ENCODE measurements at regions not wholly inside any gene's neighbourhood (a gene's known extent, or its start where the extent isn't known, plus 50 kb on each side); places are given as distances from the start of the nearest gene placed in this dataset.

GRCh38 chr12:18878676-18879180 is 140.8 kb downstream of the CAPZA3 start:
- CTCF ChIA-PET, result no interaction called here
- H3K27me3 Mint-ChIP-seq, result no peaks in the 10 kb centered on the region

GRCh38 chr12:18882690-18883089 is 144.8 kb downstream of the CAPZA3 start:
- H3K36me3 ChIP-seq (replicated peaks in 1 of 2; ENCODE audit: control extremely low read depth in 1 of 2, control insufficient read depth in 1 of 2, extremely low read depth in 1 of 2, insufficient read depth in 2 of 2, low read length in 1 of 2), result no peaks in the 10 kb centered on the region
- DNase-seq, result no peak
- no peak overlapping the region for H3K9ac ChIP-seq (ENCODE audit: low read length)
- Mint-ChIP-seq H3K4me3 (no peak overlapping the region), H3K4me1 (no peaks in the 10 kb centered on the region), H3K27ac (no peak overlapping the region), H3K27me3 (no peaks in the 10 kb centered on the region), H3K9me3 (ENCODE audit: insufficient read depth) (no peaks in the 10 kb centered on the region)
- H2AFZ ChIP-seq (ENCODE audit: insufficient read depth, low read depth, low read length, poor library complexity, severe bottlenecking), result no peak overlapping the region
- ChIA-PET CTCF (interaction anchor here (1.0 kb wide), 1 partner anchor 15 kb away, joined by 3 read pairs; no protein-coding TSS in a partner anchor), POLR2A (no interaction called here)
- H3K4me3 ChIP-seq (ENCODE audit: control extremely low read depth in 1 of 5, extremely low read depth in 1 of 5, insufficient read depth in 1 of 5, low read depth in 2 of 5, low read length in 4 of 5), result no peak overlapping the region
- intact Hi-C loops (cut with micrococcal nuclease), result no loop called here
- H3K27me3 ChIP-seq (replicated peaks in 1 of 4; ENCODE audit: control extremely low read depth in 1 of 4, control insufficient read depth in 3 of 4, insufficient read depth in 4 of 4, low read length in 3 of 4), result no peaks in the 10 kb centered on the region
- no peak overlapping the region for H3K27ac ChIP-seq (ENCODE audit: low read length in 2 of 2)
- no peak for TF ChIP-seq CTCF (IDR thresholded peaks at IDR 0.05)
- TF ChIP-seq EZH2 (IDR thresholded peaks at IDR 0.05; ENCODE audit: borderline replicate concordance, insufficient read depth, low read depth, low read length, poor library complexity, severe bottlenecking), result no peak
- H3K4me1 ChIP-seq (ENCODE audit: control insufficient read depth in 2 of 2, insufficient read depth in 2 of 2, low read length in 2 of 2), result no peaks in the 10 kb centered on the region
- WGBS (ENCODE audit: insufficient coverage), result 70% methylated on average over 2 of the region's 5 CpGs
- H3K9me3 ChIP-seq (ENCODE audit: control extremely low read depth in 1 of 3, control insufficient read depth in 2 of 3, insufficient read depth in 1 of 3, low read length in 2 of 3), result no peaks in the 10 kb centered on the region
- H3K79me2 ChIP-seq (ENCODE audit: control insufficient read depth, insufficient read depth, low read length), result no peaks in the 10 kb centered on the region
- H4K20me1 ChIP-seq (ENCODE audit: control insufficient read depth, insufficient read depth, low read length, poor library complexity, severe bottlenecking), result no peaks in the 10 kb centered on the region
- H3K4me2 ChIP-seq (replicated peaks; ENCODE audit: low read depth, low read length, poor library complexity, severe bottlenecking), result no peak overlapping the region
- ATAC-seq (ENCODE audit: low read depth), result no peak

More at GRCh38 chr12:18878676-18879180, 140.8 kb downstream of the CAPZA3 start:
- no peaks in the 10 kb centered on the region for H3K9me3 ChIP-seq (ENCODE audit: control extremely low read depth in 1 of 3, control insufficient read depth in 2 of 3, insufficient read depth in 1 of 3, low read length in 2 of 3)
- Mint-ChIP-seq H3K27ac (no peak overlapping the region), H3K4me3 (no peak overlapping the region), H3K9me3 (ENCODE audit: insufficient read depth) (no peaks in the 10 kb centered on the region), H3K4me1 (no peaks in the 10 kb centered on the region)
- H3K27me3 ChIP-seq (replicated peaks in 1 of 4; ENCODE audit: control extremely low read depth in 1 of 4, control insufficient read depth in 3 of 4, insufficient read depth in 4 of 4, low read length in 3 of 4), result no peaks in the 10 kb centered on the region
- H3K79me2 ChIP-seq (ENCODE audit: control insufficient read depth, insufficient read depth, low read length), result no peaks in the 10 kb centered on the region
- H3K27ac ChIP-seq (ENCODE audit: low read length in 2 of 2), result no peak overlapping the region
- no peak for DNase-seq
- no peak overlapping the region for H3K4me3 ChIP-seq (ENCODE audit: control extremely low read depth in 1 of 5, extremely low read depth in 1 of 5, insufficient read depth in 1 of 5, low read depth in 2 of 5, low read length in 4 of 5)
- no CpG with 5 or more reads among the region's 2 CpGs for WGBS (ENCODE audit: insufficient coverage)
- H4K20me1 ChIP-seq (ENCODE audit: control insufficient read depth, insufficient read depth, low read length, poor library complexity, severe bottlenecking), result no peaks in the 10 kb centered on the region
- intact Hi-C loops (cut with micrococcal nuclease), result no loop called here
- H2AFZ ChIP-seq (ENCODE audit: insufficient read depth, low read depth, low read length, poor library complexity, severe bottlenecking), result no peak overlapping the region
- POLR2A ChIA-PET, result no interaction called here
- no peak for ATAC-seq (ENCODE audit: low read depth)
- H3K36me3 ChIP-seq (replicated peaks in 1 of 2; ENCODE audit: control extremely low read depth in 1 of 2, control insufficient read depth in 1 of 2, extremely low read depth in 1 of 2, insufficient read depth in 2 of 2, low read length in 1 of 2), result no peaks in the 10 kb centered on the region
- TF ChIP-seq EZH2 (IDR thresholded peaks at IDR 0.05; ENCODE audit: borderline replicate concordance, insufficient read depth, low read depth, low read length, poor library complexity, severe bottlenecking) (no peak), CTCF (IDR thresholded peaks at IDR 0.05) (no peak)
- H3K4me1 ChIP-seq (ENCODE audit: control insufficient read depth in 2 of 2, insufficient read depth in 2 of 2, low read length in 2 of 2), result no peaks in the 10 kb centered on the region
- H3K9ac ChIP-seq (ENCODE audit: low read length), result no peak overlapping the region
- H3K4me2 ChIP-seq (replicated peaks; ENCODE audit: low read depth, low read length, poor library complexity, severe bottlenecking), result no peak overlapping the region

Measured in B cell (primary cell).